ENCODE measurements at regions not wholly inside any gene's neighbourhood (a gene's known extent, or its start where the extent isn't known, plus 50 kb on each side); places are given as distances from the start of the nearest gene placed in this dataset.

DNA sequence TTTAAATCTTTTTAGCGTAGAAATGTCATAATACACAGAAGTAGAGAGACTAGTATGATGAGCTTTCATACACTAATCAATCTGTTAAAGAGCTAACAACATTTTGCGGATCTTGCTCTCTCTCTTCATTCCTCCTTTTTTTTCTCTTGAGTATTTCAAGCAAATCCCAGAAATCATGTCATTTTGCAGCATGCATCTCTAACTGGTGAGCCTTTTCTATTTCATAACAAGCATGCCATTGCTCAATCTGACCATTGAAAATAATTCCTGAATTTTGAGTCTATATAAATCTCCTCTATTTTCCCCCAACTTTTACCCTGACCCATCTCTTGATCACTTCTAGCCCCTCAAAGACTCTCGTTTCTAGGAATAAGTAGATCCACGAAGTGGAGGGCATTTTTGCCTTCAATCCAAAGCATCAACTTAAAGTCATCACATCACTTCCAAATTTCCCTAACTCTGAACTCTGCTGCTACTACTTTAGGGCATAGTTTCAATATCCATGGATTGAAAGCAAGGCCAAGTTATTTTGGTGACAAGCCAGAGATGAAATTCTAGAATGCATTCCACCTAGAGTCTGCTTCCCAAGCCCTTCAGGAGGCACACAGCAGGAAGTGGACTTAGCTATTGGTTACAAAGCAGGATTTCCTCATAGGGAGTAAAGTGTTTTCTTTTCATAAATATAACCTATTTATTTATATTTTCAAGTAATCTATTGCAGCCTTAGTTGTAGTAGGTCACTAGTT is 253.5 kb upstream of the ZPLD1 start:
- ChIA-PET CTCF (no interaction called here), POLR2A (ENCODE audit: low non-redundant PET) (no interaction called here)
- no peak overlapping the region for H3K27ac ChIP-seq
- no peak for TF ChIP-seq CTCF (conservative IDR thresholded peaks at IDR 0.05; ENCODE audit: low read depth)
- no peak for DNase-seq (ENCODE audit: low spot score)

DNA sequence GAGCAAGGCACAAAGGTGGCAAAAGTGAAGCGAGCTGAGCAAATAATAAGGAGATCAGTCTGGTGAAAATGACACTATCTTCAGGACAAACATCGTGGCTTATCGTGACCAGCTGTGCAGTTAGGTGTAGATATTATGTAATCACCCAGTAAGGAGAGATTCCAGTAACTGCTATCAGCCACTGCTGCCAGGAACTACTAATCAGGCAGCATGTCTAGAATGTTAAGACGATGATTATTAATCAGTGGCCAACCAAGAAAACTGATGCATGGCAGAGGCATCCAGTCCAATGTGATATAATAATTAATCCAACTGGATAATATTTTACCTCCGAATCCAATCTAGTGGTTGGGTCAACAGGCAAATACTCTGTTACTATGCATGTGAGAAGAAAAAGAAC is 252.7 kb upstream of the ZPLD1 start:
- DNase-seq (ENCODE audit: low spot score) = no peak
- TF ChIP-seq CTCF (conservative IDR thresholded peaks at IDR 0.05; ENCODE audit: low read depth) = no peak
- POLR2A ChIA-PET (ENCODE audit: low non-redundant PET) = no interaction called here
- no peak overlapping the region for H3K27ac ChIP-seq
- CTCF ChIA-PET = interaction anchor here (0.6 kb wide), 1 partner anchor 1221 kb away, joined by 6 read pairs; no protein-coding TSS in a partner anchor

- no peak for DNase-seq (ENCODE audit: low spot score)
- ChIA-PET POLR2A (ENCODE audit: low non-redundant PET) (no interaction called here), CTCF (interaction anchor here (0.7 kb wide), 1 partner anchor 58 kb away, joined by 3 read pairs; no protein-coding TSS in a partner anchor)
- TF ChIP-seq CTCF (conservative IDR thresholded peaks at IDR 0.05; ENCODE audit: low read depth) = no peak
- H3K27ac ChIP-seq = no peak overlapping the region
These were observed 251.6 kb upstream of the ZPLD1 start for GRCh38 chr3:102183186-102183585.

GRCh38 chr3:102183623-102184022 is 251.2 kb upstream of the ZPLD1 start:
- no peak overlapping the region for H3K27ac ChIP-seq
- ChIA-PET CTCF (interaction anchor here (0.6 to 0.7 kb wide), 2 partner anchors 59 to 300 kb away, joined by 3 read pairs; no protein-coding TSS in a partner anchor), POLR2A (ENCODE audit: low non-redundant PET) (no interaction called here)
- no peak for TF ChIP-seq CTCF (conservative IDR thresholded peaks at IDR 0.05; ENCODE audit: low read depth)
- no peak for DNase-seq (ENCODE audit: low spot score)

GRCh38 chr3:102189541-102189940 is 245.3 kb upstream of the ZPLD1 start:
- no peak overlapping the region for H3K27ac ChIP-seq
- CTCF ChIA-PET = no interaction called here
- POLR2A ChIA-PET (ENCODE audit: low non-redundant PET) = no interaction called here
- peak; percentile 25 for DNase-seq (ENCODE audit: low spot score)
- no peak for TF ChIP-seq CTCF (conservative IDR thresholded peaks at IDR 0.05; ENCODE audit: low read depth)

DNA sequence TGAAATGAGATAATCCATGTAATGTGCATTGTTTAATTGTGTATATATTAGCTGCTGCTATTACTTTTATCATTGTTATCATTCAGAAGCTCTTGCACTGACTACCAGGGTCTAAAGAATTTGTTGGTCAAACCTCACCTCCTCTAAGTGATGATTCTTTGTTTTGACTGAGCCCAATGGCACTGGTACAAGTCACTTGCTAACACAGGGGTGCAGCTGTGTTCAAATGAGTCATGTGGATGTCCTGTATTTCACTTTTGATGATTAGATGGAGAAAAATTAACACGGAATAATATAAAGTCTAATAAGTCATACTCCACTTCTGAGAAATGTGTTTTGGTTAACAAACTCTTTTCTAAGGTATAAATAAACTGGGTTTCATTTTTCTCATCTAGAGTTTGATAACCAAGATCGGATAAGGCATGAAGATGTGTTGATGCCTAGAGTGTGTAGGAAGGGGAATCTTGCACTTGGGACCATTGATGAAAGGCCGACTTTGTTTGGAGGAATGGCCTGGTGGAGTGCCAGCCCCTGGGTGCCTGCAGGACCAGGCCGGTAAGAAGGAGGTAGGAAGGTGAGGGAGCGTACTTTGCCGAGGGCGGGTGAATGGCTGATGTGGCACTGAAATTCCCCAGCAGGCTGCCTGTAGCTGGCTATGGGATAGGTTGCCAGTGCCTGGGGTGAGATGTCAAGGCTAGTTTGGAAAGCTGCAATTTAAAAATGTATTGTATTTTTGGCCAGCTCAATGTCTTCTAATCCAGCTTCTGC is 244.7 kb upstream of the ZPLD1 start:
- ChIA-PET CTCF (no interaction called here), POLR2A (ENCODE audit: low non-redundant PET) (no interaction called here)
- DNase-seq (ENCODE audit: low spot score) = peak; percentile 3
- no peak for TF ChIP-seq CTCF (conservative IDR thresholded peaks at IDR 0.05; ENCODE audit: low read depth)
- H3K27ac ChIP-seq = peak overlapping the region; percentile 58
